ENCODE measurements at regions not wholly inside any gene's neighbourhood (a gene's known extent, or its start where the extent isn't known, plus 50 kb on each side); places are given as distances from the start of the nearest gene placed in this dataset.

- intact Hi-C loops (cut with DNase I) = no loop called here
- DNase-seq = peak in 6 of 10 donors; percentile 35 to 87 (median 56)
Measured at GRCh38 chr12:125193376-125194152, 128.3 kb downstream of the AACS start.

GRCh38 chr12:125194163-125194773 lies 129.0 kb downstream of the AACS start:
- intact Hi-C loops (cut with DNase I) = no loop called here
- peak in 2 of 10 donors; percentile 83 to 86 for DNase-seq

- no peak for DNase-seq
Measured at GRCh38 chr12:125194987-125195386, 129.8 kb downstream of the AACS start.

GRCh38 chr12:125197326-125197725 lies 132.1 kb downstream of the AACS start:
- DNase-seq = no peak
- intact Hi-C loops (cut with DNase I) = no loop called here

More at GRCh38 chr12:125194987-125195386, 129.8 kb downstream of the AACS start:
- intact Hi-C loops (cut with DNase I) = no loop called here

- DNase-seq = no peak
- intact Hi-C loops (cut with DNase I) = no loop called here
Measured at GRCh38 chr12:125198652-125199051, 133.4 kb downstream of the AACS start.

GRCh38 chr12:125201090-125201489 lies 135.9 kb downstream of the AACS start:
- intact Hi-C loops (cut with DNase I) = no loop called here
- DNase-seq = no peak

- intact Hi-C loops (cut with DNase I) = no loop called here
Measured at GRCh38 chr12:125201940-125202339, 136.7 kb downstream of the AACS start.

GRCh38 chr12:125202421-125202820 lies 137.2 kb downstream of the AACS start:
- intact Hi-C loops (cut with DNase I) = no loop called here
- no peak for DNase-seq

More at GRCh38 chr12:125201940-125202339, 136.7 kb downstream of the AACS start:
- DNase-seq = no peak

GRCh38 chr12:125203145-125203765 lies 138.0 kb downstream of the AACS start:
- no peak for DNase-seq
- intact Hi-C loops (cut with DNase I) = no loop called here

GRCh38 chr12:125205386-125205785 lies 140.2 kb downstream of the AACS start:
- DNase-seq = no peak
- intact Hi-C loops (cut with DNase I) = no loop called here

- DNase-seq = no peak
- intact Hi-C loops (cut with DNase I) = no loop called here
Measured at GRCh38 chr12:125206711-125207110, 141.5 kb downstream of the AACS start.

GRCh38 chr12:125208334-125208733 lies 143.1 kb downstream of the AACS start:
- intact Hi-C loops (cut with DNase I) = no loop called here

GRCh38 chr12:125208942-125209341 lies 143.7 kb downstream of the AACS start:
- intact Hi-C loops (cut with DNase I) = no loop called here

More at GRCh38 chr12:125208334-125208733, 143.1 kb downstream of the AACS start:
- no peak for DNase-seq

GRCh38 chr12:125210104-125210755 lies 145.0 kb downstream of the AACS start:
- DNase-seq = peak in 2 of 10 donors; percentile 31 to 77
- intact Hi-C loops (cut with DNase I) = no loop called here

More at GRCh38 chr12:125208942-125209341, 143.7 kb downstream of the AACS start:
- DNase-seq = no peak

GRCh38 chr12:125211464-125211863 lies 146.2 kb downstream of the AACS start:
- peak in 1 of 10 donors; percentile 76 for DNase-seq
- intact Hi-C loops (cut with DNase I) = no loop called here

GRCh38 chr12:125214289-125214688 lies 149.1 kb downstream of the AACS start:
- intact Hi-C loops (cut with DNase I) = no loop called here
- DNase-seq = no peak

GRCh38 chr12:125216756-125217155 lies 151.5 kb downstream of the AACS start:
- intact Hi-C loops (cut with DNase I) = no loop called here
- DNase-seq = peak in 2 of 10 donors; percentile 76 to 85

- no peak for DNase-seq
- intact Hi-C loops (cut with DNase I) = no loop called here
Measured at GRCh38 chr12:125217308-125217707, 152.1 kb downstream of the AACS start.

GRCh38 chr12:125218952-125219351 lies 153.7 kb downstream of the AACS start:
- intact Hi-C loops (cut with DNase I) = no loop called here
- no peak for DNase-seq

GRCh38 chr12:125220404-125221273 lies 155.4 kb downstream of the AACS start:
- intact Hi-C loops (cut with DNase I) = no loop called here
- peak in 1 of 10 donors; percentile 21 for DNase-seq
